GF-D8 (cell line): ENCODE measurements at regions not wholly inside any gene's neighbourhood (a gene's known extent, or its start where the extent isn't known, plus 50 kb on each side); places are given as distances from the start of the nearest gene placed in this dataset.

ENCODE experiments used
- DNase-seq: peaks from one replicate; lab custom pipeline; 2025; lab: John Stamatoyannopoulos, UW

DNA sequence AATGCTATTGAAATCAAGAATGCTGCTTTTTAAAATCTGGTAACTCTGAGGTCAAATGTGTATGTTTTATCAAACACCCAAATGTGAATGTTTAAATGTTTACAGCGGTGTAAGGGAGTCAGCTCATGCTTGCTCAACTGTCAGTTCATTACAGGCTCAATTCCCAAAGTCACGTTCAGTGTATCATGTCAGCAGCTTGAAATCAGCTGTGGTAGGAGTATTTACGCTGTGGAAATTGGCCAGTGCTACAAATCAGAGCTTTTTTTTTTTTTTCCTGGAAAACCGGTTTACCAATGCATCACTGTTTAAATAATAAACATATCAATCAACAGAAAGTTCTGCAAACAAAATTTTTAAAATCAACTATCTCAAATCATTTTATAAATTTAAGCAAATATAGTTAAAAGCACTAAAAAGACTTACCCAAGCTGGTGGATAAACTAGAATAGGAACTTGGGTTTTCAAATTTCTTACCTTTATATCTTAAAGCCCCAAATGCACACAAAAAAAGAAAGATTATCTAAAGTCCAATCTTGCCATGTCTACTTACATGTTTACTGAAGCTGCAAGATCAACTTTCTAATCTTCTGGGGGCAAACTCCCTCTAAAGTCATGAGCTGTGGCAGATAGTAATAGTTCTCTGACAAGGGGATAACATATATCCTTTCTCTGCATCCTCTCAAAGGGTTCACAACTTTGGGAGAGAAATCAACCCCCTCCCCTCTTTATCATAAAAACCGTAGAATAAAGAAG lies 57.6 kb upstream of the GRAMD2B start:
- DNase-seq, result no peak

DNA sequence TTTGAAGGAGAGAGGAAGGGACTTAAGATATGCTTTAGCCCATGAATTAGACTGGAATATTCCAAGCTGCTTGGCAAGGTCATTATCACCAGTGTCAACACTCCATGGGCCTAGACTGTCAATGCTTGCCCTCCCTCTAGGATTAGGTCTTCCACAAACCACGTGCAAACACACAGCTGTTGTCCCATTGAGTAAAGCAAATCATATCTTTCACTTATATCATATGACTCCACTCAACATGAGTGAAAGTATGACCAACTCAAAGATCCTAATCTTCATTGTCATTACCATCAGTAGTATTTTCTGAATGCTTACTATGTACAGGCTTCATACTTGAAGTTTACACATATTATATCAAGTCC lies 57.0 kb upstream of the GRAMD2B start:
- DNase-seq, result no peak

DNA sequence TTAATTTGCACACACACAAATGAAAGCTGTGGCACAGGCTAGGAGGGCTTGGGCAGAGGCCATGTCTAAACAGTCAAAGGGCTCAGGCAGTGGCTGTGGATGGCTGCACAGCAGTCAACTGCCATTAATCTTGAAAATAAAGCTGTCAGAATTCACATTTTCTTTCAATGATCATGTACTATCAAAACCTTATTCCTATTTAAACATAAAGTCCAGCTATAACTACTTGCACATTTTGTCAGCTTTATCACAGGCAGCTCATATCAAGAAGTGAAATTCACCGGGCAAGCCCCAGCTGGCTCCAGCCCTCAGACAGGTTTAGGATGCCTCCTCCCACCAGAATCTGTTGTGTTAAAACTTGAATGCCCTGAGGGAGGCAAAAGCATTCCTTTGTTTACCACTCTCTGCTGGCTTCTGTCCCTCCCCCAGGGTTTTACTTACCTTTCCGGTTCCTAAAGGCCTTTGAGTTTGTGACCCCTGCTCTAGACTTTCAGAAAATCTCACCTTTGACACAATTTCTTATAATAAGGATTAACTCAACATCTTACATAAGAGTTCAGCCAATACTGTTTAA lies 54.9 kb upstream of the GRAMD2B start:
- DNase-seq, result no peak

DNA sequence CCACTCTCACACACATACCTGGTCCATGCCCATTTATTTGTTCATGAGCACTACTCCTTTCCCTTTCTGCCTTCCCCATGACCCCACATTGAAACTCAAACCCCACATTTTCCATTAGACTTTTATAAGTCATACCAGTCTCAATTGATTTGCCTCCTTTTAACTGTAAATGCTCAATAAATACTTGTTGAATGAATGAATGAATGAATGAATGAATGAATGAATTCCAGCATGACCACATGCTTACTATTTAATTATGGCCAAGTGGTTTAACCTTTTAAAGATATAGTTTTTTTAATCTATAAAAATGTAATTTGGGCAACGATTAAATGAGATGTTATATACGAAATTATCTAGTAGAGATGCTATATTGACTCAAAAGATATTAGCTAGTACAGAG lies 54.1 kb upstream of the GRAMD2B start:
- no peak for DNase-seq

DNA sequence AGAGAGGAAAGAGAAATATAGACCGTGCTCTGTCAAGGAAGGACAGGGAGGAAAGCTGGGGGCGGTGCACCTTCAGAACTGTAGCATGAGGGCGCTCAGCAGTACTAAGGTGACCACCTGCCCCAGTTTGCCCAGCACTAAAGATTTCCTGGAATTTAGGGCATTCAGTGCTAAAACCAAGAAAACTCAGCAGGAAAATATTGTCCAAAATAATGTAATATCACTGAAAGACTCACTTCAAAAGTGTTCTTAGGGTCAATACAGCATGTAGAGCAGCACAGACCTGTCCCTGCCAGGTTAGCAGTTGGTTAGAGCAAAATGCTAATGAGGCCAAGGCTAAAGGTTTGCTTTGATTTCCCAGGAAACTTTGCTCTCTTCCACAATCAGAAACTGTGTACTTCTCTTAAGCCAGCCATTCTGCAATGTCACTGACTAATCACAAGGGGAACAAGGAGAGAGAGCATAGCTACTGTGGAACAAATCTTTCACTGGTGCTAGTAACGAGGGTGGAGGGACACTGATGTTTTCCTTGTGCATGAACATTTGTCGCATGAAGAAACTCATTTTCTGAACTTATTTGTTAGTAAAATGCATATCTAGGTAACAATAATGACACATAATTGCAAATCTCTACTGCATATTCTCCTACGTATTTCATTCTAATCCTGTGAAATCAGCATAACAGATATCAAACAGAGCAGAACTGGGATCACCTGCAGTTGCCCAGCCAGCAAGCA lies 53.0 kb upstream of the GRAMD2B start:
- DNase-seq, result no peak

DNA sequence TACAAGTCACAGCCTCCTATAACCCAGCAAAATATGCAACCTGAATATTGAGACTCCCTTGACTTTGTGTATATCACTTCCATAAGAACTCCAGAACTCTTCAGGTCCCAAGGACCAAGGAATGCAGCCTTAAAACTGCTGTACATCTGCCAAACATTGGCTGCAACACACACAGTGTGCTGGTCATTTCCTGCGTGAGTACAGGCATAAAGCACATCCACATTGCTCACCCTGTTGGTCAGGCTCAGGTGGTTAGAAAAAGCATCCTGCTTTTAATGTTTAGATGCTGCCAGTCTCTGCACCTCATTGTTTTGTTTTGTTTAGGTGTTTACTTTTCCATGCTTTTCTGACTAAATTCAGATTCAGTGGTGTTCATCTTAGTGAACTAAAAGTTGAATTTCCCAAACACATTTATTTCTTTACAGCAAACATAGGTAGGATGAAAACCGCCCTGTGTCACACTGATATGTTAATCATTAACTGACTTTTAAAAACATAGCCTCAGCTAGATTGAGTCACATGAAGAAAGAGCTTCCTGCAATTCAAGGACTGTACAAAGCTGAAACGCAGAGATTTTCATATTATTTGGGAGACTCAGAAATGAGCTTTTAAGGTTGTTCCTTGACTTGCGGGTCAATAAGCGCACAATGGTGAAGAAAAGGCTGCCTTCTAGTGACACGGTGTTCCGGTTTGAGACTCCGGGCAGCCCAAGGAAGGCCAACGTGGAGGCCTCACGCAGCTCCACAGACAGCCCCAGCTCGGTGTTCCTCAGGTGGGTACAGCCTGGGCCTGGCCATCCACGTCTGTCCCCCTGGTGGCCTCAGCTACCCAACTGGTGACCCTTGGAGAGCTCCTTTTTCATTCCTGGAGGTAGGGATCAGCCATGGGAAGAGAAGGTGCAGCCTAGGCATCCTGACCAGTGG lies 52.2 kb upstream of the GRAMD2B start:
- DNase-seq, result no peak

DNA sequence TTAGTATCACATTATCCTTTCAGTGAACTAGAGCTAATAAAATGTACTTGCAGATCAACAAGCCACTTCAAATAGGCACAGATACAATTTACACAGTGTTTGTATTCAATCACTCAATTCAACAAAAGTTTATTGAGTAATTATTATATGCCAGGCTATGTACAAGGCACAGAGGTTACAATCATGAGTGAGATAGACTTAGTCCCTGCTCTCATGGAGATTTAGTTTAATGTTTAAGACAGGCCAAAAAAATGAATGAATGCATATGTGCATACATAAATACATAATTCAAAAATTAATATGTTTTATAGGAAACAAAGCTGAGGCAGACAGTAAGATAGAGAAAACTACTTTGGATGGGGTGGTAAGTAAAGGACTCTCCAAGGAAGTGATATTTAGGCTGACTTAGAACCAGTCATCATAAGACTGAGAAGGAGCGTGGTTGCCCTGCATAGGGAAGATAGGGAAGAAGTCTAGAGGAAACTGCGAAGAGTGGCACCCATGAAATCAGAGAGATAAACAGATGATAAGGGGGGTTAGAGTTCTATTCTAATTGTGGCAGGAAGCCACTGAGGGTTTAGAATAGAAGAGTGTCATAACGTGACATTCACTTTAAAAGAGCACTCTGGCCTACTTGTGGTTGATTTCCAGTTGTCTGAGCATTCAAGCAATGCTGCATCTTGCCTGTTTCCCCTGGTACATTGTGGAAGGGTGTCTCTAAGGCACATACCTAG lies 49.7 kb upstream of the GRAMD2B start:
- no peak for DNase-seq
